ENCODE measurements at regions not wholly inside any gene's neighbourhood (a gene's known extent, or its start where the extent isn't known, plus 50 kb on each side); places are given as distances from the start of the nearest gene placed in this dataset.

- TF ChIP-seq JARID2 (CRISPR knock-in tag; IDR thresholded peaks at IDR 0.05; ENCODE audit: insufficient replicate concordance) (no peak), ARNTL (CRISPR knock-in tag; IDR thresholded peaks at IDR 0.05) (no peak), ZBTB7B (CRISPR knock-in tag; IDR thresholded peaks at IDR 0.05) (no peak), ZKSCAN5 (CRISPR knock-in tag; IDR thresholded peaks at IDR 0.05) (no peak), SOX5 (CRISPR knock-in tag; IDR thresholded peaks at IDR 0.05; ENCODE audit: borderline replicate concordance) (peak; percentile 93), ZBTB1 (CRISPR knock-in tag; IDR thresholded peaks at IDR 0.05; ENCODE audit: borderline replicate concordance) (no peak), CEBPG (CRISPR knock-in tag; IDR thresholded peaks at IDR 0.05) (peak; percentile 85), PRMT3 (CRISPR knock-in tag; IDR thresholded peaks at IDR 0.05; ENCODE audit: borderline replicate concordance, low read depth) (no peak), SMAD1 (CRISPR knock-in tag; IDR thresholded peaks at IDR 0.05; ENCODE audit: borderline replicate concordance, low read depth) (no peak), MXI1 (IDR thresholded peaks at IDR 0.05; ENCODE audit: borderline replicate concordance, low read depth, low read length) (peak; percentile 50; the same call in 1 of the 3 replicates), SMYD3 (CRISPR knock-in tag; IDR thresholded peaks at IDR 0.05) (no peak), ZNF296 (CRISPR knock-in tag; conservative IDR thresholded peaks at IDR 0.05) (no peak), FOXJ3 (CRISPR knock-in tag; IDR thresholded peaks at IDR 0.05; ENCODE audit: borderline replicate concordance) (0 out of 2 replicates have a peak, but pooled peaks have one; percentile 53), KLF15 (CRISPR knock-in tag; IDR thresholded peaks at IDR 0.05; ENCODE audit: borderline replicate concordance) (no peak), JUNB (CRISPR knock-in tag; IDR thresholded peaks at IDR 0.05; ENCODE audit: borderline replicate concordance) (no peak), ZBTB39 (CRISPR knock-in tag; IDR thresholded peaks at IDR 0.05) (no peak), ELF4 (CRISPR knock-in tag; IDR thresholded peaks at IDR 0.05; ENCODE audit: borderline replicate concordance) (no peak), IKZF5 (CRISPR knock-in tag; IDR thresholded peaks at IDR 0.05) (no peak), SMC3 (IDR thresholded peaks at IDR 0.05; ENCODE audit: low read length) (peak; percentile 26; the same call in 1 of the 2 replicates), ZNF615 (CRISPR knock-in tag; IDR thresholded peaks at IDR 0.05; ENCODE audit: borderline replicate concordance) (0 out of 2 replicates have a peak, but pooled peaks have one; percentile 28), SP5 (CRISPR knock-in tag; IDR thresholded peaks at IDR 0.05; ENCODE audit: borderline replicate concordance, low read depth) (no peak), KAT8 (CRISPR knock-in tag; IDR thresholded peaks at IDR 0.05) (no peak), THAP7 (CRISPR knock-in tag; IDR thresholded peaks at IDR 0.05) (no peak), SMAD9 (CRISPR knock-in tag; IDR thresholded peaks at IDR 0.05) (no peak), NR1H2 (CRISPR knock-in tag; IDR thresholded peaks at IDR 0.05; ENCODE audit: borderline replicate concordance, low read depth) (no peak), PITX1 (CRISPR knock-in tag; IDR thresholded peaks at IDR 0.05) (no peak), ZSCAN5A (CRISPR knock-in tag; IDR thresholded peaks at IDR 0.05; ENCODE audit: borderline replicate concordance) (no peak)
Observed at GRCh38 chr16:27625050-27625697, 75.2 kb downstream of the KATNIP start (continued).

Measured in HepG2 (cell line).